SK-N-DZ (cell line): ENCODE measurements at regions not wholly inside any gene's neighbourhood (a gene's known extent, or its start where the extent isn't known, plus 50 kb on each side); places are given as distances from the start of the nearest gene placed in this dataset.
"Not testable (repeated sequence)": the region's sequence is repeated elsewhere in the genome, so short reads cannot be mapped to it uniquely, and the experiment has no call there.

Experiments used
- DNase-seq: peaks from one replicate; pipeline ENCODE4 v3.0.0-alpha.2; 2015; ENCODE audit warnings: low spot score

GRCh38 chr14:83047059-83047830, 1513.6 kb upstream of the SEL1L start:
- DNase-seq, result peak; percentile 80

GRCh38 chr14:83053022-83053710, 1519.5 kb upstream of the SEL1L start:
- no peak for DNase-seq

GRCh38 chr14:83058068-83058467, 1524.4 kb upstream of the SEL1L start:
- no peak for DNase-seq

GRCh38 chr14:83071888-83072501, 1538.3 kb upstream of the SEL1L start:
- DNase-seq, result peak; percentile 35

GRCh38 chr14:83085136-83085535, 1551.5 kb upstream of the SEL1L start:
- no peak for DNase-seq

GRCh38 chr14:83085725-83086124, 1552.1 kb upstream of the SEL1L start:
- no peak for DNase-seq

GRCh38 chr14:83091991-83092956, 1558.6 kb upstream of the SEL1L start:
- not testable (repeated sequence) for DNase-seq

GRCh38 chr14:83096092-83096491, 1562.4 kb upstream of the SEL1L start:
- no peak for DNase-seq

GRCh38 chr14:83101846-83102245, 1568.2 kb upstream of the SEL1L start:
- no peak for DNase-seq

- DNase-seq, result no peak
Measured at GRCh38 chr14:83118029-83118428, 1584.4 kb upstream of the SEL1L start.

GRCh38 chr14:83120187-83120586, 1586.5 kb upstream of the SEL1L start:
- DNase-seq, result no peak

- no peak for DNase-seq
Measured at GRCh38 chr14:83126076-83126475, 1592.4 kb upstream of the SEL1L start.

- DNase-seq, result no peak
Measured at GRCh38 chr14:83128783-83129182, 1595.1 kb upstream of the SEL1L start.

GRCh38 chr14:83129496-83129895, 1595.8 kb upstream of the SEL1L start:
- no peak for DNase-seq

GRCh38 chr14:83133981-83134645, 1600.5 kb upstream of the SEL1L start:
- no peak for DNase-seq

GRCh38 chr14:83140756-83141155, 1607.1 kb upstream of the SEL1L start:
- no peak for DNase-seq

- DNase-seq, result no peak
Measured at GRCh38 chr14:83147006-83147405, 1613.4 kb upstream of the SEL1L start.

- no peak for DNase-seq
Measured at GRCh38 chr14:83151571-83151970, 1617.9 kb upstream of the SEL1L start.

GRCh38 chr14:83153081-83153480, 1619.4 kb upstream of the SEL1L start:
- DNase-seq, result no peak

- no peak for DNase-seq
Measured at GRCh38 chr14:83162361-83162929, 1628.8 kb upstream of the SEL1L start.

GRCh38 chr14:83163016-83163415, 1629.4 kb upstream of the SEL1L start:
- no peak for DNase-seq
